SIG-M5 treated with dmso at 0.1 percent for 504 hours (cell line): ENCODE measurements at regions not wholly inside any gene's neighbourhood (a gene's known extent, or its start where the extent isn't known, plus 50 kb on each side); places are given as distances from the start of the nearest gene placed in this dataset.

Experiments
- DNase-seq: peaks from one replicate; lab custom pipeline; 2025; ENCODE audit not compliant: unreplicated experiment; lab: John Stamatoyannopoulos, UW

DNA sequence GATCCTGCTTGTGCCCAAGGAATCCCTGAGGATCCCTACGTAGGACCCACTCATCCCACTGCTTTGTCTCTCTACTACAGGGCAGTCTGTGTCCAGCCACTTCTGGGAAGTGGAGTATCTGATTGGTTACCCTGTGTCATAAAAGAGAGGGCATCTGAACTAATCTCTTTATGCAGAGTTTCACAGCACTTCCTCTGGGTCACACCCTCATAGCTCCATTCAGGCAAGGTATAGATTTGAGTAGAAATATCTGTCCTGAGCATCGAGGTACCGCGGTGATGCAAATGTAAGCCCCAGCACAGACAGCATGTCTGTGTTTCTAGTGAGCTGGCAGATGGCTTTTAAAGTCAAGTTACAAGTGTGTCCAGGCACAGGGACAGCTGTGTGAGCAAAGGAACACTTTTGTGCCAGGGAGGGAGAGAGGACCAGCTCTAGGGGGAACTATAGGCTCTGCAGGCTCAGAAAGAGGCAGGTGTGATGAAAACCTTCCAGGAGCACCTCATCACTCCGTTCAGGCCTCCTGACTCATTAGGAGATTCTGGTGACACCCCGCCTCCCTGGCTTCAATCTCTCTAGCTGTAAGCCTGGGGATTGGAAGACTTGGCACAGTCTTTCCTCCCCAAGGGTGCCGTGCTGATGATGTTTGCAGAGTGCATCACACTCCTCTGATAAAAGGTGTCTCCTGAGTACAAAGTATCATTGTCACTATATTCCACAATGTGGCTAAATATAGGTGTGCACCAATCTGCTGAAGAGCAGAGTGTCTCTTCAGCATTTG, 84.3 kb upstream of the UBL3 start:
- DNase-seq = no peak

DNA sequence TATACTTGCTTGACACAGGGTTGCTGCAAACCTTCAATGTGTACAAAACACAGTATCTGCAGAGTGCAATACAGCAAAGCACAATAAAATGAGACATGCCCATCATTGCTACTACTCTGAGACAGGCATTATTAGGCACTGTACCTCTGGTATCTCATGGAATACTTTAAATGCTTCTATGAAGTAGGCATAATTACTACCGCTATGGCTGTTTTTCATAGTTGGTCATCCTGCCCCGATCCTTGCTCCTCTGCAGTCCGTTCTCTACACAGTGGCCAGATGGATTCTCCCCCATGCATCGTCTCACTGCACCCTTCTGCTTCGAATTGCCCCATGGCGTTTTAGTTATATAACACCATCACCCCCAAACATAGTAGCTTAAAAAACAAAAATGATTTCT, 83.0 kb upstream of the UBL3 start:
- no peak for DNase-seq

DNA sequence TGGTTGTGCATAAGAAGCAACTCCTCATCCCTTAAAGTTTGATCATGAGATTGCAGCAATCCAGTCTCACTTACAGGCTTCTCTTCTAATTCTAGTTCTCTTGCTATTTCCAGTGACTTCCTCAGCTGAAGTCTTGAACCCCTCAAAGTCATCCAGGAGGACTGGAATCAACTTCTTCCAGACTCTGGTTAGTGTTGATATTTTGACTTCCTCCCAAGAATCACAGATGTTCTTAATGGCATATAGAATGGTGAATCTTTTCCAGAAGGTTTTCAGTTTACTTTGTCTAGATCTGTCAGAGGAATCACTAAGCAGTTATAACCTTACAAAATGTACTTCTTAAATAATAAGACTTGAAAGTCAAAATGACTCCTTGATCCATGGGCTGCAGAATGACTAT, 81.3 kb upstream of the UBL3 start:
- no peak for DNase-seq

DNA sequence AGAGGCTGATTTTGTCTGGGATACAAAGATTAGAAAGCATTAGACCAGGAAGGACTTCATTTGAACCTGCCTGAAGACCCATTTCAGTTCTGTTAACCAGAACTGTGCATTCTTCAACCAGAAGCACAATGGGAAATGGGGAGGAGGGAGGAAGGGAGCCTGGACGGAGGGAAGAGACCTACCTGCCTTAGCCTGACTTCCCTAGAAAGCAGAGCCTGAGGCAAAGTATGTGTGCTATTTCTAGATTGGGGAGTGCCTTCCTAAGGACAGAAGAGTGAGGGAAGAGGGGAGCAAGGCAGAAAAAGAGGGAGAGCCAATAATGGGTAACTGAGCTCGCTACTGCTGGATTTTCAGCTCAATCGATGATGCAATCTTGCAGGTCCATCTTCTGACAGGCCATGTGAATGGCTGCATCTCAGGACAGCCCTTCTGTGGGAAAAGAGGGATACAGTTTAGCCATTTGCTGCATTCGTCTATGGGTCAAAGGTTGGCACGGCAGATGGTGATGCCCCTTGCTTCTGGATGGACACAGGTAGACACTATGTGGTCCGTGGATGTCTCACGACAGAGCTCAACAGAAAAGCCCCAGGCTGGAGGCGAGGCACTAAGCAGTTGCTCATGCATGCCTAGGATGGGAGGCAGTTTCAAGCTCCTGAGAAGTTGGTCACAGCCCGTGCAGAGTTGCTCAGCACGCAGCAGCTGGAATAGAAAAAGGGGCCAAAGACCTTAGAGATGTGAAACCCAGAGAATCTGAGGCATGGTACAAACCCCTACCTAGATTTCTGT, 78.8 kb upstream of the UBL3 start:
- no peak for DNase-seq

DNA sequence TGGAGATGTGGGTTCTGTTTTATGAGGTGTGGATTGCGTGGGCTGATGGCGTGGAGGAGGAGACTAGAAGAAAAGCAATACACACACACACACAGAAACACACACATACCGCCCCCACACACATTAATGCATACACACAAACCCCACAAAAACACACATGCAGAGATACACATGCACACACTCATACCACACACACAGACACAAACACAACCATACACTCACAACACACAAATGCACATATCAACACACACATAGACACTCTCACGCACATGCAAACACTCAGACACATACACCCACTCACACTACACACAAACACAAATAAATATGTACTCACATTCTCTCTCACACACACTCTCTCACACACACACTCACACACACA, 75.7 kb upstream of the UBL3 start:
- no peak for DNase-seq

DNA sequence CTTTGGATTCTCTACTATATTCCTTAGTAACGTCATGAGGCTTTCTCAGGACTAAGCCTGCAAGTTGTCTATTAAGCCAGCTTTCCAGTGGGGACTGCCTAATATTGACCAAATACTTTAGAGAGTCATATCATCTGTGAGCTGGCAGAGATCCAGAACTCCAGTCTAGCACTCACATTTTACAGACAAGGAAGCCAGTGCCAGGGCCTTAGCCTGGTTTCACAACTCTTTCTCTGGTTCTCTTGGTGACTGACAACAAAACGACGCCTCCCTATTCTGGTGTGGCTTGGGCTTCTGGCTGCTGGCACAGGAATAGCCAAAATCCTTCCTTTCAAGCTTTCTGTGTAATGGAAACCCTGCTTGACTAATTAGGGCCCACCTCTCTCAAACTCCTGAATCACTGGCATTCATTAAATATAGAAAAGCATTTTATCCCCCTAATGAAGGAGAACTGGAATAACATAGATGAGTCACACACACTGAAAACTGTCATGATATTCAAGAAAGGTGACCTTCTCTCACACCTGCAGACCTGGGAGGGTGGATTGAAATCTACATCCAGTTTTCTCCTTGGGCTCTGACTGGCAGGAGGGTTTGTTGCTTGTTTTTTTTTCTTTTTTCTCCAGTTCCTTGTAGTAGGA, 75.2 kb upstream of the UBL3 start:
- DNase-seq = peak; percentile 79

GRCh38 chr13:29924482-29925350, 74.3 kb upstream of the UBL3 start:
- DNase-seq = no peak

DNA sequence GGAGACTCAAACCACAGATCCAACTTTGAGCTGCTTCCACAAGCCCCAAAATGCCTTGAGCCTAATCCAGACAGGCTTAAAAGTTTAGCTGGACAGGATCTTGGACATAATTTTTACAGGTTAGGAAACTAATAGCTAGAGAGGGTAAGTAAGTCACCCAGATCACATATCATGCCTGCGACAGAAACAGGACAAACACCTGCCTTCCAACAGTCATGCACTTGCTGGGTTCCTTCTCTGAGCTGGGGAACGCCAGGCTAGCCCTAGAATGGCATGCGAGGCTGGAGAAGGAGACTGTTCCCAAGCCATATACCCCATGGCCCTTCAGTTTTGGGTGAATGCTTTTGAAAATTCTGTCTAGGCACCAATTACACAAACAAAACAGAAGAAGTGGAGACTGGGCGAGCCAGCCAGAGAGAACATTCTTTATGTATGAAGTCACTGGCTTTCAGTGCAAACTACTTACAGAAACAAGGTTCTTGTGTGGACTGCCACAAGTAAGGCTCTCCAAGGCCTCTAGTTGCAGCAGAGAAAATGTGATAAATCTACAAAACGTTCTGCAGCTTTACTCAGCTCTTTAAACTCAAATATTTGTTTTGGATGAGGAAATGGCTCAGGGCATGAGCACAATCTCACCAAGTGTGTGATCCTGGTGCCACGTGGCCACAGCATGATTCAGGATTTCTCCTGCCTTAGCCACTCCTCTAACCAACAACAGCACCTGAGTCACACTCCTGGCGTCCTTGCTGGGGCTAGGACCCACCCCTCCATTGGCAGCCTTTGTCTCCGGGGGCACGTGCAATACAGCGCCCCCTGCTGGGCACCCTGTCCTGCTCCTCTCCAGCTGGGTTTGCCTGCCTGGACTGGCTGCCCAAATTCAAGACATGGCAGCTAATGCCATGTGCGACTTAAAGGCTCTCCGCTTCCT, 73.4 kb upstream of the UBL3 start:
- peak; percentile 79 for DNase-seq

- no peak for DNase-seq
Observed at GRCh38 chr13:29922896-29923295, 72.5 kb upstream of the UBL3 start.

DNA sequence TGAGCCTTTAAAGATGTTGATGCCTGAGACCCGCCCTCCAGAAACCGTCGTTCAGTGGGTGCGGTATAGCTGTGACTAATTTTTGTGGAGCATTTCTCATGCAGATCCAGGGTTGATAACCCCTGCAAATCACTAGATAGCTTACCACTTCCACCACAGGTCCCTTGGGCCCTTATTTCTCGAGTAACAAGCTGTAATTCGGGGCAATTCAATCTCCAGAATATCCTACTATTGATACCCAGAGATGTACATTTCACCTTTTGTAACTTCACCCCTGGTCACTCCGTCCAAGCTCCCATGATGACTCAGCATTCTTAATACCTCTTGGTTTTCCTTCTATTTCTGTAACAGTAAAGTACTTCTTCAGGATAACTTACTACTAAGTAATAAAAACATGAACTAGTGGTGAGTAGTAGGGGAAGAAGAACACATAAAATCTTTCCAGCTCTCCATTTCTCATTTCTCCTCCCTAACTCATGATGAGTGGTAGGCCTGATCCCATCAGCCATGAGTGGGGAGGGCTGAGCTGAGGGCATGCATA, 71.9 kb upstream of the UBL3 start:
- DNase-seq = no peak

DNA sequence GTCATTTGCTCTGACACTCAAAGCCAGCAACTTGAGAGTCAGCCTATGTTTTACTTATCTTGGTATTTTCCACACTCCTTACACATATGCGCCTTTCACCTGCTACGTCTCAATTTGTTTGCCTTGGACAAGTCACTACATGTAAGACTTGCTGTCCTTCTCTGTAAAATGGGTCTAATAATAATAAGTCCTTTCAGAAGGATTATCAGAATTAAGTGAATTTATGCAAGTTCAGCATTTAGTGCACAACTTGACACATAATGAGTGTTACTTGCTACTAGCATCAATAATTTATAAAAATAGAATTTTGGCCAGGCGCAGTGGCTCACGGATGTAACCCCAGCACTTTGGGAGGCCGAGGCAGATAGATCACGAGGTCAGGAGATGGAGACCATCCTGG, 71.1 kb upstream of the UBL3 start:
- no peak for DNase-seq

DNA sequence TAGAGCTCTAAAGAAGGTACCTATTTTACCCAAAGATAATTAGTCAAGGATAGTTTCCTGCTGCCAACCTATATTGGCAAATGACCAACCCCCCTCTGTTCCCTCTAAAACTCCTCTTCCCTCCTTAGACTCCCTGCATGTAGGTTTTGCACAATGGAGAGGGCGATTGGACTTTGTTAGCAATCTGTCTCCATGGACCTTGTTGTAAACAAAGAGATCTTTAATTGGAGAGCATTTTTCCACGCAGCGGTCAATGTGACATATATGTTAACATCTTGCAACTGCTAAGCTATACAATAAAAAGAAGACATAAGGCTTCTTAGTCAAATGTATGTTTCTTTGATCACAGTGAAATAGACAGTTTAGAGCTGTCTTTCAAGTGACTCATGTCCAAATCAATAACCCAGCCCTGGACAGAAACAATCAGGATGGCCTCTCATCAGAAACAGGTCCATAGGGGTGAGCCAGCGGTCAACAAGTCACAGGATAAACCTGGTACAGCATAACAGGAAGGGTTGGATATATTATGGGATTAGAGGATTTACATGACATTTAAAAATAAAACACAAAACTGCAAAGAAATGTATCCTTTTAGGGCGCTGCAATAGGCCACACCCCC, 69.7 kb upstream of the UBL3 start:
- no peak for DNase-seq

DNA sequence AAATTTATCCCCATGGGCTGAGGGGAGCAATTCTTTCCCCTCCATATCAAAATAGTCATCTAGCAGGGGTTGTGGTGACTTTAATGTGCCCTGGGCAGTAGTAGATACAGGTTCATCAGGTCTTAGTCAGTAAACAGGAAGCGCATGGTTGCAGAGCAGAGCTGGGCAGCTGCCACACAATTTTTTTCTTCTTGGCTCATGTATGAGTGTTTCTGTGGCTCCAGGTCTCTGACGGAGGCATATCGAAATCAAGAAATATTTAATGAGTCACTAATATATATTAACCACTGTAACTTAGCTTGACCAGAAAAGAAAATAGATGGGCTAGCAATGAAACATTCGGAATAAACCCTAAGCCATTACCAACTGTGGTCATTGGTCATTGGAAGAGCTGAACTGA, 68.4 kb upstream of the UBL3 start:
- DNase-seq = peak; percentile 7

DNA sequence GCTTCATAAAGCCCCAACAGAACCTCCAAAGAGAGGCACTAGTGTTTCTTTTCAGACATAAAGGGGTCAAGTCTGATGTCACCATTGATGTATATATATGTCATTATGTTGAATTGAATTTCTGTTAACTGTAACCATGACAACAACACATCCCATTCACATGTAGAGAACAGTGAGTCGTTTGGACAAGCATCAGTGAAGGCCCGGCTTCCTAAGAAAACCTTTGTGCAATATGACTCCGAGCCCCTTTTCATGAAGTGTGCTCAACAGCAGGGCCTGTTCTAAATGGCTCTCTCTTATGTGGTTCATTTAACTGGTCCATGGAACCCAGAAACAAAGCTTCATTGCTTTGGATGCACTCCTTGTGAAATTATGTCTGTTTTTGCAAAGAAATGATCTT, 67.2 kb upstream of the UBL3 start:
- no peak for DNase-seq

DNA sequence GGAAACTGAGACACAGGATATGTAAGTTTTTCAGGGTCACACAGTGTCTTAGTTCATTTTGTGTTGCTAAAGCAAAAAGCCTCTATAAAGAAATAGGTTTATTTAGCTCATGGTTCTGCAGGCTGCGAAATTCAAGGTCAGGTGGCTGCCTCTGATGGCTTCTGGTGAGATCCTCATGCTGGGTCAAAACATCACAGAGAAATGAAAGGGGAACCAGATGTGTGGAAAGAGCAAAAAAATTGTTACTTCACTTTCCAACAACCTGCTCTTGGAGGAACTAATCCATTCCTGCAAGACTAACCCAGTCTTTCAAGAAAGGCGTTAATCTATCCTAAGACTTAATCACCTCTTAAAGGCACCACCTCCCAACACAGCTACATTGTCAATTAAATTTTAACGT, 64.2 kb upstream of the UBL3 start:
- peak; percentile 76 for DNase-seq

- DNase-seq = no peak
Observed at GRCh38 chr13:29911781-29912418, 61.5 kb upstream of the UBL3 start.

- no peak for DNase-seq
Observed at GRCh38 chr13:29909975-29910674, 59.7 kb upstream of the UBL3 start.

GRCh38 chr13:29909081-29909730, 58.8 kb upstream of the UBL3 start:
- DNase-seq = no peak
